ENCODE measurements at regions not wholly inside any gene's neighbourhood (a gene's known extent, or its start where the extent isn't known, plus 50 kb on each side); places are given as distances from the start of the nearest gene placed in this dataset.

DNA sequence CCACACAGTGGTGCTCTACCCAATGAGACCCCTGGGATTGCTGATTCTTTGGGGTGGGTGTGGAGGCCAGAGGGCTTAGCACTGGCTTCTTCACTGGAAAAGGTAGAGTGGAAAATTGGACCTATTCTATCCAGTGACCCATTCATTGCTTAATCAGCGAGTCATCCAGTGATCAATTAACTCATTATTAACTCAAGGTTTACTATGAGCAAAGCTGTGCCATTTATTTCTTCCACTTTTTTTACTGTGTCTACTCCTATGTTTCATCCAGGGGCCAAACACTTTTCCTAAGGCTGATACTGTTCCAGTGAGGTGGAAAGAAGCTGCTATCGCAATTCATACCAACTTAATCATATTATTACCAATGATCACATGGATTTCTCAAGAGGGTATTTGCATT, 363.9 kb downstream of the RPS6KC1 start:
- no peaks in the 10 kb centered on the region for H3K9me3 ChIP-seq
- H3K4me1 ChIP-seq: no peaks in the 10 kb centered on the region
- H3K36me3 ChIP-seq: no peaks in the 10 kb centered on the region
- no peak for DNase-seq
- no peak overlapping the region for H3K4me3 ChIP-seq
- 84 to 96% (median 91%) methylated on average over 2 of the region's 2 CpGs for WGBS, 5 donors
- H3K27ac ChIP-seq: no peak overlapping the region
- TF ChIP-seq POLR2A (IDR thresholded peaks at IDR 0.05) (no peak), POLR2AphosphoS5 (IDR thresholded peaks at IDR 0.05) (no peak), CTCF (IDR thresholded peaks at IDR 0.05 in 8 of 11, conservative IDR thresholded peaks at IDR 0.05 in 3 of 11) (no peak)
- peaks cover 0 to 10% (median 0%) of the 10 kb centered on the region in 7 donors for H3K27me3 ChIP-seq (replicated peaks in 1 of 7)
- intact Hi-C loops (cut with DNase I; ENCODE audit: low total_unique reads): no loop called here

- no peak overlapping the region for H3K27ac ChIP-seq
- no peak for TF ChIP-seq POLR2AphosphoS5 (IDR thresholded peaks at IDR 0.05)
- no peak for TF ChIP-seq POLR2A (IDR thresholded peaks at IDR 0.05)
- TF ChIP-seq CTCF (IDR thresholded peaks at IDR 0.05 in 8 of 11, conservative IDR thresholded peaks at IDR 0.05 in 3 of 11): no peak
- H3K9me3 ChIP-seq: no peaks in the 10 kb centered on the region
- H3K27me3 ChIP-seq (replicated peaks in 1 of 7): peaks cover 0 to 10% (median 0%) of the 10 kb centered on the region in 7 donors
- no peak for DNase-seq
- no peak overlapping the region for H3K4me3 ChIP-seq
- intact Hi-C loops (cut with DNase I; ENCODE audit: low total_unique reads): no loop called here
- H3K4me1 ChIP-seq: no peaks in the 10 kb centered on the region
- WGBS, 5 donors: 78 to 84% (median 80%) methylated on average over 9 to 10 of the region's 10 CpGs
- no peaks in the 10 kb centered on the region for H3K36me3 ChIP-seq
These were observed 364.8 kb downstream of the RPS6KC1 start for GRCh38 chr1:213415691-213416380.

DNA sequence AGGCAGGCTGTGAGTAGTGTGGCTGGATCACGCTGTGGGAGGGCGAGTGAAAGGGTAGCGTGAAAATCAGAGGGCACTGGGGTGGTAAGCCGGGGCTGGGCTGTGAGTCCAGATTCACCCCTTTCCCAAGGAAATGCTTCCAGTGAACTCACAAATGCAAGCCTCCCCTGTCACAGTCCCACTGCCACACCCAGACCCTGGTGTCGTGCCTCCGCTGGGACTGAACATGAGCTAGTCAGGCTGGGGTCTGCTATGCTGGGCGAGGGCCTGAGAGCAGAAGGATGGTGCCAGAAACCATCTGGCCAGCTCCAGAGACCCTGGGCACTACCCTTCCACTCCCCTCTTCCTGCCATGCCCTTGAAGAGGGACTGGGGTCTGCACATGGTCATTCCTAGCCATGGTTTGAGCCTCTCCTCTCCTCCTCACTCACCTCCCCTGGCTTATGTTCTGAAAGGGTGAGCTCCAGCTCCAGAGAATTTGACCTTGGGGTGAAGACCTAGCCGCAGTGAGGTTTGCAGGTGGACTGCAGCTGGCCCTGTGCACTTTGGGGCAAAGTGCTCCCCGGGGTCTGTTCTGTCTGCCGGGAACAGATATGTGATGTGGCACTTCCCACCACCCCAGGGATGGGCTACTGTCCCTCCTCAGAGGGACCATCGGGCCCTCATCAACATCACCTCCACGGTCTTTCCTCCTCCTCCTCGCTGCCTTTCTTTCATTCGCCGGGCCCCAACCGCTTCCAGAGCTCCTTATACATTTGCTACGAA, 365.6 kb downstream of the RPS6KC1 start:
- no peak for TF ChIP-seq POLR2AphosphoS5 (IDR thresholded peaks at IDR 0.05)
- TF ChIP-seq POLR2A (IDR thresholded peaks at IDR 0.05): no peak
- no peak for TF ChIP-seq CTCF (IDR thresholded peaks at IDR 0.05 in 8 of 11, conservative IDR thresholded peaks at IDR 0.05 in 3 of 11)
- 83 to 91% (median 86%) methylated on average over 15 to 17 of the region's 17 CpGs for WGBS, 5 donors

DNA sequence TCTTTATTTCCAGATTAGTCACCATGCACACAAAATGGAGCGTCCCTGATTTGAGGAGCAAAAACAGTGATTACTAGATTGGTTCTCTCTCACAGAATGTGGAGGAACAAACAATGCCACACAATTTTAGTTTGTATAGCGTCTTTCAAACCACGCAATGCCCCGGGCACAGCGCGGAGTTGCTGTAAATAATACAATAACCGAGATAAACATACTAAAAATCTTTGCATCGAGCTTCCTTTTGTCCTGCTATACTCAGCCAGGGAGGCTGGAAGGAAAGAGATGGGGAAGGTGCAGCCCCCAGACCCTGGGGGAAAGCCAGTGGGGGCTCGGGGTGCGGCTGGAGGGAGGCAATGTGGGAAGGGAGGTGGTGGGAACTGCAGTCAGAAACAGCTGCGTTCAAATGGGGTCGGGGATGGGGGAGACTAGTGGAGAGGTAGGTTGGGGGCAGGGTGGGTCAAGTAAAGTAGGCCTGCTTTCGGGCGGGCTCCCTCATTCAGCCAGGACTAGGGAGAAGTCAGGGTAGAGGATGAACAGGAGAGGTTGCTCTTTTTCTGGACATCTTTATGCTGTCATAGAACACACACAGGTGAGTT, 366.3 kb downstream of the RPS6KC1 start:
- Histone ChIP-seq H3K27ac (no peak overlapping the region), H3K9me3 (no peaks in the 10 kb centered on the region), H3K27me3 (replicated peaks in 1 of 7) (peaks cover 0 to 10% (median 0%) of the 10 kb centered on the region in 7 donors), H3K4me3 (no peak overlapping the region), H3K36me3 (no peaks in the 10 kb centered on the region), H3K4me1 (no peaks in the 10 kb centered on the region)
- DNase-seq: no peak
- intact Hi-C loops (cut with DNase I; ENCODE audit: low total_unique reads): no loop called here
- WGBS, 5 donors: 88 to 94% (median 89%) methylated on average over 14 of the region's 14 CpGs
- no peak for TF ChIP-seq POLR2AphosphoS5 (IDR thresholded peaks at IDR 0.05)
- TF ChIP-seq CTCF (IDR thresholded peaks at IDR 0.05 in 8 of 11, conservative IDR thresholded peaks at IDR 0.05 in 3 of 11): no peak

More for the DNA sequence above, 365.6 kb downstream of the RPS6KC1 start:
- H3K27ac ChIP-seq: no peak overlapping the region
- no peaks in the 10 kb centered on the region for H3K36me3 ChIP-seq
- H3K4me3 ChIP-seq: no peak overlapping the region
- no peaks in the 10 kb centered on the region for H3K4me1 ChIP-seq
- no peaks in the 10 kb centered on the region for H3K9me3 ChIP-seq
- intact Hi-C loops (cut with DNase I; ENCODE audit: low total_unique reads): no loop called here
- no peak for DNase-seq
- H3K27me3 ChIP-seq (replicated peaks in 1 of 7): peaks cover 0 to 10% (median 0%) of the 10 kb centered on the region in 7 donors
